ENCODE measurements at regions not wholly inside any gene's neighbourhood (a gene's known extent, or its start where the extent isn't known, plus 50 kb on each side); places are given as distances from the start of the nearest gene placed in this dataset.
A peak's percentile ranks its signal among the peaks of the same experiment; 100 is the strongest.
"Not testable (repeated sequence)": the region's sequence is repeated elsewhere in the genome, so short reads cannot be mapped to it uniquely, and the experiment has no call there.

DNA sequence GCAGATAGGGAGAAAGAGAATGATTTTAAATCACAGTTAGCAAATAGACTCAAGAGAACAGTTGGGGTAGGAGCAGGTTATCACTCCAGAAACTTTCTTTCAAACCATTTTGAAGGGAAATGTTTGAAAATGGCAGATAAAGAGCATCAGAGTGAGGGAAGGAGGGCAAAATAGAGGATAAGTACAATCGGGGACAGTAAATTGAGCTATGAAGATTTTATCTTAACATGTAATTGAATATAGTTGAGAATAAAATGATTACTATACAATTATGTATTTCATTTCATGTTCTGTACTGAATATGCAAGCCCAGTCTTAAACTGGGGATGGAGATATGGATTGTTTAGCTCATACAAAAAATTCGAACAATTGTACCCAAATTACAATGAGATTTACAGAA is 54.0 kb downstream of the MAP10 start:
- no peak for DNase-seq

DNA sequence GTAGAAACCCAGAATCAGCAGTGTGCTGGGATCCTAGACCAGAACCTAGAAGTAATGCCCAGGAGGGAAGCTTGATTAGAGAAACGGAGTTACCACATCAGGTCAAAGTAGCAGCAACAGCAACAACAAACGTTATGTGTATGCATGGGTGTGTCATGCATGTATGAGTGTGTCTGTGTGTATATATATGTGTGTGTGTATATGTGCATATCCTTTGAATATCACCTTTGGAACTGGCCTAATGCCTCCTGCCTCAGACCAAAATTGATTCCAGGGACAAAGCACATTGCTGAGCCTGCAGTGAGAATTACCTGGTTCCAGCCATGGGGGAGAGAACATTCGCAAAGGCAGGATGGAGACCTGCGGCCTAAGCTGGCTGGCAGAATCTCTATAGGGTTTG is 55.9 kb downstream of the MAP10 start:
- DNase-seq = no peak

DNA sequence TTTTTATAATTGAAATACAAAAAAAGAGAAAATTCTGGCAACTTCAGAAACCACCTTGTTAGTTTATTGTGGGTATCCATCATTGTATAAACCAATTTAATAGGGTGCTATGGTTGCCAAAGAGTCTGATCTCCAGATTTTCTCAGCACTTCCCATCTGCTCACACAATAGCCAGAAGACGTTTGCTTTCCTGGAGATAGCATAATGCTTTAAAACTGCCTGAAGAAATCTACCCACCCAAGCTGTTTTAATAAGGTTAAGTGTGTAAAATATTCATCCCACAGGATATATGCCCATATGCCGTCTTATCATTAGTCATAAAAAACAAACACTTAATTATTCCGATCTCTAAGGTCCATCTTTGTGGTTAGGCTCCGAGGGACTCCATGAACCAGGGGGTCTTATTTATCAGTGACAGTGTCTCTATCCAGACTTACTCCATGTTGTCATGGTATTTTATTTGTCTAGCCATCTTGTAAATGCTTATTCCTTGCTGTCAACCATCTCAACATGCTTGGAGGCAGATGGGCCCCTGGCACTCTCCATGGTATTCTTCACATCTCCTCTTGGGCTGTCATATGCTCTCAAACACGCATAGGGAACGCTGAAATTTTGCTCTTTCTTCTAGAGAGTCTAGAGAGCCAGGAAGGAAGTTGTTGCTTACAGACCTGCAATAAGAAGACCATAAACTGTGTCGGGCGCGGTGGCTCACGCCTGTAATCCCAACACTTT is 58.5 kb downstream of the MAP10 start:
- no peak for DNase-seq

DNA sequence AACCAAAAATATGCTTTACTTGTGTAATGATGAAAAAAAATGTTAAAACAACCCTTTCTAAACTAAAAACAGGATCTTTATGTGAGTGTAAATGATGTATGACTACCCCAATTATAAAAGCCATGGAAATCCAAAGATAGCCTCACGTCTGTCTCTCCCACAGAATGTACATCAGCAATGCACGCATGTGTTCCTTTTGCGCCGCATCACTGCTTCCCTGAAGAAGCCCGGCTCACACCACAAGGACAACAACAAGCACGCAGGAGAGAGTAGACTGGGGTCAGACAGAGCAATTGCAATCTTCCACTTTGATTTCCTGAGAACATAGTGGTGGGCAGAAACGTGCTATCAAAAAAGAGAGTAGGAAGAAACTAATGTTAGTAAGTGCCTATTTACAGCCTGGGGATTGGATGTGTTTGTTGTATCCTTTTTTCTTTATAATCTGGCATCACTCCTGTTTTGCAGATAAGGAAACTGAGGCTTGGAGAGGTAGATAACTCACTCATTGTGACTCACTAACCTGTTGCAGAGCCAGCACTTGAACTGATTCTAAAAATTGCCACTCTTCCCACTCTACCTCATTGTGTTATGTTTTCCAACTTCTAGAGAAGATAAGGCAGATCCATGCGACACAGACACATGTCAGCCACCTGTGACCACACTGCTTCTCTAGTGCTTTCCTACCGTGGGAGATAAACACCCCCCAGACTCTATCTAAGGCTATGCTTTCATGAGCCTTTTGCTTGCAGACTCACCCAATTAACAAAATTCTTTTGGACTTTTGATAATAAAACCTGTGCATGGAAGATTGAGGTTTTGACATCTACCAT is 60.1 kb downstream of the MAP10 start:
- DNase-seq = no peak

DNA sequence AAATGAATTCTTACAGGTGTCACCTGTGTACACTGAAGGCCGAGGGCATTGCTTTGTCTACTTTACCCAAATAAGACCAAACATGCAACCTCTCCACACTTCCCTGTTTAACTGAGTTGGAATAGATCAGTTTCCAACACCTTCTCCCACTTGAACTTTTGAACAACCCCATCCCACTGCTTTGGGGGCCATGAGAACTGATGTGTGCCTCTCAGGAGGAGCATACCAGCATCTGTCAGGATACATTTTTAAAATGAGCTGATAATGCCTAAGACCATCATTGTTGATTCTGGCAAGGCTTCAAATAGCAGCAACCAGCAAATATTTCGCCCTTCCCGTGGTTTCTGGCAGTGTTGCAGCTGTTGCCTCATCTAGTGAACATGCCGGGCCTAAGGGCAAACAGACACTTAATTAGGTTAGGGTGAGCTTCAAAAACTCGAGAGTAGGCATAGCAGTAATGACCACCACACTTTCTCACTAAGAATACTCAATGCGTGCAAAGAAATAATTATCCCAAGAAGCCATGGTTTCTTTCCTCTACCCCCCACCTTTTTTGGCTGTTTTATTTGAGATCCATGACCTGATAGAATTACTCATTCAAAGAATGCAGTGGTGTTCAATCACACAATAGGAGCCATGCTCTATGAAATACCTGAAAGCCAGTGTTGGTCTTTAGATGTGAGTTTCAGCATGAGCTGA is 63.7 kb downstream of the MAP10 start:
- no peak for DNase-seq

DNA sequence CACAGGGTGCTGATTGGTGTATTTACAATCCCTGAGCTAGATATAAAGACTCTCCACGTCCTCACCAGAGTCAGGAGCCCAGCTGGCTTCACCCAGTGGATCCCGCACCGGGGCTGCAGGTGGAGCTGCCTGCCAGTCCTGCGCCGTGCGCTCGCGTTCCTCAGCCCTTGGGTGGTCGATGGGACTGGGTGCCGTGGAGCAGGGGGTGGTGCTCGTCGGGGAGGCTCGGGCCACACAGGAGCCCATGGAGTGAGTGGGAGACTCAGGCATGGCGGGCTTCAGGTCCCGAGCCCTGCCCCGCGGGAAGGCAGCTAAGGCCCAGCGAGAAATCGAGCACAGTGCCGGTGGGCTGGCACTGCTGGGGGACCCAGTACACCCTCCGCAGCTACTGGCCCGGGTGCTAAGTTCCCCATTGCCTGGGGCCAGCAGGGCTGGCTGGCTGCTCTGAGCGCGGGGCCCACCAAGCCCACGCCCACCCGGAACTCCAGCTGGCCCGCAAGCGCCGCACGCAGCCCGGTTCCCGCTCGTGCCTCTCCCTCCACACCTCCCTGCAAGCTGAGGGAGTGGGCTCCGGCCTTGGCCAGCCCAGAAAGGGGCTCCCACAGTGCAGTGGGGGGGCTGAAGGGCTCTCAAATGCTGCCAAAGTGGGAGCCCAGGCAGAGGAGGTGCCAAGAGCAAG is 66.2 kb downstream of the MAP10 start:
- DNase-seq = not testable (repeated sequence)

DNA sequence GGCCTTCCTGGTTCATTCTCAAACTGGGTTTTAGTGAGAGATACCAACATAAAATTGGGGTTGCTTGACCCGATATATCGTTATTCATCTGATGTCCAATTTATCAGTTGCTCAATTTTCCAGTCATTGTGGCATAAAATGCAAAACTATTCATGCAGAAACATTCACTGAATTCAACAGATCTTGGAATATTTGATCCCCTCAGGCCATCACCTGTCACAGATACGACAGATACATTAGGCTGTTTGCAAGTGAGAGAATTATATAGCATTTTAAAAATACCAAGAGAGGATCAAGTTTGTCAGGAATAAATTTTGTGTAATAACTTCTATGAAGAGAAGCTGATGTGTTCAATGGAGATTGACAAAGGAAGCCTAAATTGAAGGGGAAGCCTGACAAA is 67.1 kb downstream of the MAP10 start:
- no peak for DNase-seq

DNA sequence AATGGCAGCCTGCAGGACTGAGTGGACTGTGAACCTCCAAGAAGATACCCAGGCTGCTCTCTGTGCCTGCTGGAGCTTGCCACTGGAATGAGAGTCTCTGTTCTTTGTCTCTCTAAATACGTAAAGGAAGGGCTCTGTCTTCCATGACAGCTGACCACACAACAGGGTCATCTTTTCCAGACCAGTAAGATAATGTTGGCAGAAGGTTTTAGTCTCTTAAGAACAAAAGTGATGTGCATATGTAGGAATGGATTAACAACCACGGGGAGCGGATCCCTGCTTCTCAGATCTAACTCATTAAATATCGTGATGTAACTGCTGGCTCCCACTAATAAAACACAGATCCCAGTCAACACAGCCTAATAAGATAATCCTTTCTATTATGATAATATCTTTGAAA is 67.5 kb downstream of the MAP10 start:
- no peak for DNase-seq

DNA sequence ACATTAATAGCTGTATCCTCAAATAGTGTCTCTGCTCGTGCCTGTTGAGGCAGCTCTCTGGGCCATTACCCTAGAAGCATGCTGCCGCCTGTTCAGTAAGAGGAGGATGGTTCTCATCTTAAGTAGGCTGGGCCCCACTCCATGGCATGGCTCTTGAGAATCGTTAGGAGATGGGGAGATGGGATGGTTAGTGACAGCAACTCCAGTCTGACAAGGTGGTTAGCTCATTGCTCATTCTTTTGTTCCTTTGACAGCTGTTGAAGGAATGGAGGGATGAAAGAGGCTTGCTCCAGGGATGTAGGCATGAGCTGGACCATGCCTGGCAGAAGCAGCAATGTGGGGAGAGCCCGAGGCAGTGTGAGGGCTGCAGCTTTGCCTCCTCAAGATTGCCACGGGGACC is 68.2 kb downstream of the MAP10 start:
- no peak for DNase-seq

DNA sequence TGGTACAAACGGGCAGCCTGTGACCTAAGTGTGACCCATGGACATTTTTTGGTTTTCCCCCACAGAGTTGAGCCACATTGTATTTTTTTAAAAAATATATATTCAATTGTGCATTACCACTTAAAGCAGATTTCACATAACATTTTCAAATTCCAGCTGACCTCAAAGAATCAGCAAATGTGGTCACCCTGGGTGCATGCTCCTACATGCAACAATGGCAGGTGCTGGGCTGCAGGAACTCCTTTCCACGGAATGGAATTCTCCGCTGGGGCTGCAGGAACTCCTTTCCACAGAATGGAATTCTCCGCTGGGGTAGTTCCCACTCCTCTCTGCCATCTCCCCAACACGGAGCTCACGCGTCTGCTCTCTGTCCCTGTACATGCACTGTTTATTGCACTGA is 68.7 kb downstream of the MAP10 start:
- DNase-seq = no peak

DNA sequence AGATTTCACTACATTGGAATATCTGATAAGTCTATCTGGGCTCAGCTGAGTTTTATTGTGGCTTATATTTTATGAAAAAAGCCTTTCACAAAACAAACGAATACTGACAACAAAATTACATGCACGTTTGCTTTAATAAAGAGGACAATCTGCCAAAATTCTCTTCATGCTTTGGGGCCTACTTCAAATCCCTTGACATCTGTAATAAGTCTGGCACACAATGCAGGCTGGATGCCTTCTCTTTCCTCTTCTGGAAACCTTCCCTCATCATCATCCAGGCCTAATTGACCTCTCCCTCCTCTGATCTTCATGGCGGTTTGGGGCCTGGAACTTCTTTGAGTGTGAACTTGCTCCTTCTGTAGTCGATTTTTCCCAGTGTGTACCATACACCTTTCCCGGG is 70.3 kb downstream of the MAP10 start:
- DNase-seq = no peak

DNA sequence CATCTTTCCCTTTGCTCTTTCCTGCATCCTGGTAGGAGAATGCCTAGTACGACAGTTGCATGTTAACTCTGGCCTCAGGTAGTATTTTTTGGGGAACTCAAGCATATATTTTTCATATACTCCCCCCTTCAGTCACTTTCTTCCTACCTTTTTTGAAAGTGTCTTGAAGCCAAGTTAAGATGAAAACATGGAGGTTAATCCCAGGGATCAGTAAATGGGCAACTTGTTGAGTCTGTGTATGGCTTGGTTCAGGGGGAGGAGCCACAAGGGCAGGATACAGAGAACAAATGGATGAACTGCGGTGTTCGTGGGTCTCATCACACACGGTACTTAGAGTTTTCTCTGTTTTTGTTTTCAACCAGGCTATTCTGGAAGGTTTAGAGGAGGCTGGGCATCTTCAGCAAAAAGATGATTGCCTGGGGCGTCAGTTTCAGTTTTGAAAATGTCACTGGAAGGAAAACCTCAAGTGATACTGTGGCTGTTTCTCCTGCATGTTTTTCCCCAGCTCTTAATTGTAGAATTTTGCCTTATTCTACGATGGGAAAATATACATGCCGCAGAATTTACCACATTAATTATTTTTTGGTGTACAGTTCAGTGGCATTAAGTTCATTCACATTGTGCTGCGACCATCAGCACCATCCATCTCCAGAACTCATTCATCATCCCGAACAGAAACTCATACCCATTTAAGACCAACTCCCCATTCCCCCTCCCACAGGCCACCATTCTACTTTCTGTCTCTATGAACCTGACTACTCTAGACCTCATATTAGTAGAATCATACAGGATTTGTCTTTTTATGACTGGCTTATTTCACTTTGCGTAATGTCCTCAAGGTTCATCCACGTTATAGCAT is 71.5 kb downstream of the MAP10 start:
- DNase-seq = no peak

DNA sequence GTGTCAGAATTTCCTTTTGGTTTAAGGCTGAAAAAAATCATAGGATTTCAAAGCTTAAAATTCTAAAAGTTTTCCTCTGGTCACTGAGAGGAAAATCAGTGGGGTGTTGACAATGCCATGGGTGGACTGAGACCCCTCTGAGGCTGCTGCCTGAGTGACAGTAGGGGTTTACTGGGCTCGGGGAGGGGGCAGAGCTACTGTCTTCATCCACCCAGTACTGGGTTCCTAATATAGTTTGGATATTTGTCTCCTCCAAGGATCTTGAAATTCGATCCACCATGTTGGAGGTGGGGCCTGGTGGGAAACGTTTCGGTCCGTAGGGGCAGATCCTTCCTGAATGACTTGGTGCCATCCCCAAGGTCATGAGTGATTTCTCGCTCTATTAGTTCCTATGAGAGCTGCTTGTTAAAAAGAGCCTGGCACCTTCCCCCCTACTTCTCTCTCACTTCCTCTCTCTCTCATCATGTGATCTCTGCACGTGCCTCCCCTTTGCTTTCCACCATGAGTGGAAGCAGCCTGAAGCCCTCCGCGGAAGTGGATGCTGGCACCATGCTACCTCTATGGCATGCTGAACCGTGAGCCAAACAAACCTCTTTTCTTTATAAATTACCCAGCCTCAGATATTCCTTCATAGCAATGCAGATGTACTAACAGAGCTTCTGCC is 72.3 kb downstream of the MAP10 start:
- DNase-seq = no peak

DNA sequence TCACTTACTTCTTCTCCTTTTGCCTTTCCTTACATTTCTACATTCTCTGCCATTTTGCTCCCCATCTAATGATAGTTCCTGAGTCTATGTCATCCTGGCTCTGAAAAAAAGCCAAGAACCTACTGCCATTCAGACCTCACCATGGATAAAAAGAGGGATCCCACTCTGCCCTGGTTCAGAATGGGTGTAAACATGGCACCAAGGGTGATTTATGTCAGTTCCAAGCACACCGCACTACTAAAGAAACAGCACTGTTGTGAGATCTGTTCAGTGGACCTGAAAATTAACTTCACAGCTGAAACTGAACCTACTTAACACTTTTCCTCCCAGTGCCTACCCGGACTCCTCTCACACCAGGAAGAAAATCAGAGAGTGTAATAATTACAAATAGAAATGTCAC is 72.3 kb upstream of the NTPCR start:
- DNase-seq = no peak

DNA sequence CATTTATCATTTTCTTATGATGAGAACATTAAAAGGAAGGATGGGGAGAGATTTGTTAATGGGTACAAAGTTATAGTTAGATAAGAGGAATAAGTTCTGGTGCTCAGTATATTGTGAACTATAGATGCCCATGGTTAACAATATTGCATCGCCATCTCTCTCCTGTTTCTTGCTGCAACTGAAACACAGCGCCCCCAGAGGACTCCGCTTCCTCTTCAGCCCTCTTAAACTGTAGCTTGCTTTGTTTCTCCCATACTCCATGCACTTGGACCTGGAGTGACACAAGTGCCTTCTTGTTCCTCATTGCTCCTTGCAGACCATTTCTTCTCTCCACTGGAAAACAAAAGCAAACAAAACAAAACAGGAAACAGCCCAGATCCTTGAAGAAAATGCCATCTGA is 70.1 kb upstream of the NTPCR start:
- peak; percentile 20 to 38 (median 36) for DNase-seq

DNA sequence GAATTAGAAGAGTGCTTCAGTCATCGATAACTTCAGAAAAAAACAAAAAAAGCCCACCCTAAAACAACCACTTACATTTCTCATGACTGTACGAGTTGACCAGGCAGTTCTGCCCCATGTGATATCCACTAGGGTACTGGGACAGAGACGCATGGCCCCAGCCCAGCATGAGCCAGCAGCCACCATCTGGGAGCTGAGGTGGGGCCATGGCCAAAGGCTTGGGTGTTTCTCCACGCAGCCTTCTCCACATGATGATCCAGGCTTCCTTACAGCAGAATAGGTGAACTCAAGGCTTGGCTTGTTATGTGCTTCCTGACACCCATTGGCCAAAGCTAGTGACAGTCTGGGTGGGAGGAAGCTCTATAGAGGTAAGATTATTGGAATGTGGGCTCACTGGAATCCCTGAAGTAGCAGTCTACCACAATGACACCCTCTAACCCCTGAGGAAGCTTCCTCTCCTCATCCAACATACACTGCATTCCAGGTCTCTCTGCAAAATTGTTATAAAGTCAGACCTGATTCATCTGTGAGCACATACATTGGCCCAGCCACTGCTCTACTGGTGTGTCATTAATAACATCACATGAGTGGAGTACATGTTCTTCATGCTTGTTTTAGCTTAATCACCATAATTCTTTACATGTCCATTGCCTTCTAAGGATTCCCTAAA is 66.3 kb upstream of the NTPCR start:
- DNase-seq = no peak

DNA sequence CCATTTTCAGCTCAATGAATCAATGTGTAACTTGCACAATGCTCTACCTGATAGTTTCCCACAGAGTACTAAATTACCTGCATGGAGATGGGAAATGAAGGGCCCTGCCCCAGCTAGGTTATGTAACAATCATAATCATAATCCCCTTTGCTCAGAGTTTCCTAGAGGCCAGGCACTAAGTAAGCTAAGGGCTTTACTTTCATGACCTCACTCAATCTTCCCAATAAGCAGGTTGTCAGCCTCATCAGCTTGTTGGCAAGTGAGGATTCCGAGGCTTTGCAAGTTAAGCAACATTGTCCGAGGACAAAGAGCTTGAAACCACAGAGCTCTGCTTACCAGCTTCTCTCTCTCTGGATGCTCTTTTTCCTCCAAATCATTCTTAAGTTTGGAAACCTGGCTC is 64.1 kb upstream of the NTPCR start:
- DNase-seq = no peak

DNA sequence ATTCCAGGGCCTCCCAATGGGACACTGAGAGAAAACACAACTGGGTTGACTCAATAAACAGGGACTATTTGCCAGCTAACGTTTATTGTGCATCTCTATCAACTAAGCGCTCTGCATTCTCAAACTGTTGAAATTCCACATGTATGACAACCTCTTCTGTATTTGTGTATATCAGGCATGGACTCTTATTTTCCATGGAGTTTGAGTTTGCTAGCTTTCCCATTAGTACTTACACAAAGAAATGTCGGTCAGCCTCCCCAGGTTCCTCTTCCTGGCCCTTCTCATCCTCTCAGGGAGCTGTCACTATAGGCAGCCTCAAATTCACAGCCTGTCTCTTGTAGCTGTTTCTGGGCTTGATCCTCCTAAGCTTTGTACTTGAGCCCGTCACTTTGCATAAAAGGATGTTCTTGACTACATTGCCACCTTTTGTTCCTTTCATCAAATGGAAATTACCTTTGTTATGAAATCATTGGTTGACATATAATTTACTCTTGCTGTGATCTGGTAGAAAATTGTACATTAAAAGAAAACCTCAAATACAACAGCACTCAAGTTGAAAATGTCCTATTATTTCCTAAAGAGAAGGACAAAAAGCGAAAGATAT is 60.0 kb upstream of the NTPCR start:
- no peak for DNase-seq

DNA sequence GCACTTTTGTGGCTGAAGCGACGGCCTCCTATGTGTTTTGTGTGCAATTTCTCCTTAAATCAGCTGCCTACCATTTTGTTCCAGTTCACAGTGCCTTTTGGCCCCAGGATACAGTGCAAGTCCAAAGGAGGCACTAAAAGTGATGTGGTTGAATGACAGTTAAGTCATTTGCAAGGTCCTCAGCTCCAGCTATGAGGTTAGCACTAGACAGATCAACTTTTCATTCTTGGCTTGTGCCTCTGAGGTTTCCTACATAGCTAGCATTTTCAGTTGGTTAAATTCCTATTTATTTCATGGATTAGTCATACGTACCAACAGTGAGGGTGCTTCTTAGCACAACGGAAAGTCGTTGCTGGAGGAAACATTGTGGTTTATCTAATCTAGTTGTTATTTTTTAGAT is 59.3 kb upstream of the NTPCR start:
- DNase-seq = no peak

DNA sequence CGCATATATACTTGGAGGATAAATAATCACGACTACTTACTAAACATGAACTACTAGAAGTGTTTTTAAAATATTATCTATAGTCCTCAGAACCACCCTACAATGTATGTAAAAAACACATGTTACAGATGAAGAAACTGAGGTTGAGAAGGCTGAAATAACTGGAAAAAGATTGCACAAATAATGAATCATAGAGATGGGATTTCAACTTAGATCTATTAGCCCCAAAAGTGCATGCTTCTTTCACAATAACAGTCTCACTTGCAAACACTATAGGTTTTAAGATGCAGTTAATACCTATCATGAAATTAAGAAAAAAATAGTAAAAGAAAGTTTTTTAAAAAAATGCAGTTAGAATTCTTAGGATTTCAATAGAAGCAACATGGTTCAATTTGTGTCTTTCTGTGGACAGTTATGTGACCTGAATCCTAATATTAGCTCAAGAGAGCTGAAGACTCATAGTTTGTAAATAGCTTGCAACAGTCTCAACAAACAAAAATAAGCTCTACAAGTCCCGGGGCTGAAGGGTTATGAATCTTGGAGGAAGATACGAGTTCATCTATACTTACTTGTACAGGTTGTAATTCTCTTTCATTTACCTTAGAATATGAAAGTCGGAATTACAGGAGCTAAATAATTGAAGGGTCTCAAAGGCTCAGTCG is 58.6 kb upstream of the NTPCR start:
- DNase-seq = no peak

Measured in suppressor macrophage treated with lipopolysaccharide for 1 hour (primary cell).